ENCODE measurements at regions not wholly inside any gene's neighbourhood (a gene's known extent, or its start where the extent isn't known, plus 50 kb on each side); places are given as distances from the start of the nearest gene placed in this dataset.

DNA sequence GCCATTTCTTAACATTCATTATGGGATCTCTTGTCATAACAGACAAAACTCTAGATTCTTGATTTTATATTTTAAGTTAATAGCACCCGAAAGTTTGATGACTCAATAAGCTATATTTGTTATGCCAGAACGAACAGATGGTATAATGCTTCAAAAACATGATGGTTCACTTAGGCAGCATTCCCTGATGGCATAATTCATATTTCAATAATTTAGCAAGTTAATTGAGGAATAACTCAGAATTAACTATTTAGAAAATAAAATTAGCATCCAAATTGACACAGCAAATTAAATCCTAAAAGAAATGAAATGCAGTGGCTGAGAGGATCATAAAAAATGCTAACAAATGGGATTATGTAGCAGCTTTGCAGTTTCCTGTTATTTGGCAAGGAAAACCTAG, 260.8 kb upstream of the MBL2 start:
- no peak for TF ChIP-seq POLR2A (IDR thresholded peaks at IDR 0.05)
- TF ChIP-seq, protein P1, sequence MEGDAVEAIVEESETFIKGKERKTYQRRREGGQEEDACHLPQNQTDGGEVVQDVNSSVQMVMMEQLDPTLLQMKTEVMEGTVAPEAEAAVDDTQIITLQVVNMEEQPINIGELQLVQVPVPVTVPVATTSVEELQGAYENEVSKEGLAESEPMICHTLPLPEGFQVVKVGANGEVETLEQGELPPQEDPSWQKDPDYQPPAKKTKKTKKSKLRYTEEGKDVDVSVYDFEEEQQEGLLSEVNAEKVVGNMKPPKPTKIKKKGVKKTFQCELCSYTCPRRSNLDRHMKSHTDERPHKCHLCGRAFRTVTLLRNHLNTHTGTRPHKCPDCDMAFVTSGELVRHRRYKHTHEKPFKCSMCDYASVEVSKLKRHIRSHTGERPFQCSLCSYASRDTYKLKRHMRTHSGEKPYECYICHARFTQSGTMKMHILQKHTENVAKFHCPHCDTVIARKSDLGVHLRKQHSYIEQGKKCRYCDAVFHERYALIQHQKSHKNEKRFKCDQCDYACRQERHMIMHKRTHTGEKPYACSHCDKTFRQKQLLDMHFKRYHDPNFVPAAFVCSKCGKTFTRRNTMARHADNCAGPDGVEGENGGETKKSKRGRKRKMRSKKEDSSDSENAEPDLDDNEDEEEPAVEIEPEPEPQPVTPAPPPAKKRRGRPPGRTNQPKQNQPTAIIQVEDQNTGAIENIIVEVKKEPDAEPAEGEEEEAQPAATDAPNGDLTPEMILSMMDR (IDR thresholded peaks at IDR 0.05), result no peak
